Mucosa of rectum (tissue), 2 donors: ENCODE measurements at regions not wholly inside any gene's neighbourhood (a gene's known extent, or its start where the extent isn't known, plus 50 kb on each side); places are given as distances from the start of the nearest gene placed in this dataset.
"Not testable (repeated sequence)": the region's sequence is repeated elsewhere in the genome, so short reads cannot be mapped to it uniquely, and the experiment has no call there.

ENCODE experiments used
- H3K27ac ChIP-seq, 2 donors: one replicate each; pipeline ENCODE4 v1.7.0; 2013; ENCODE audit warnings: inconsistent platforms in 2 of 2, low read depth in 2 of 2, low read length in 2 of 2
- H3K27me3 ChIP-seq, 2 donors: one replicate each; pipeline ENCODE4 v1.7.0; 2013; ENCODE audit warnings: low read length in 2 of 2; ENCODE audit not compliant: control insufficient read depth in 2 of 2, insufficient read depth in 2 of 2
- H3K36me3 ChIP-seq, 2 donors: one replicate each; pipeline ENCODE4 v1.7.0; 2013; ENCODE audit warnings: low read length in 2 of 2; ENCODE audit not compliant: control insufficient read depth in 2 of 2, insufficient read depth in 2 of 2
- H3K4me1 ChIP-seq, 2 donors: one replicate each; pipeline ENCODE4 v1.7.0; 2013; ENCODE audit warnings: low read length in 2 of 2, mild to moderate bottlenecking in 1 of 2; ENCODE audit not compliant: control insufficient read depth in 2 of 2, insufficient read depth in 2 of 2
- H3K4me3 ChIP-seq, 2 donors: one replicate each; pipeline ENCODE4 v1.7.0; 2013; ENCODE audit warnings: low read length in 2 of 2
- H3K9ac ChIP-seq, 2 donors: one replicate each; pipeline ENCODE4 v1.7.0; 2013; ENCODE audit warnings: low read length in 2 of 2, low read depth in 1 of 2, mild to moderate bottlenecking in 1 of 2
- H3K9me3 ChIP-seq, 2 donors: one replicate each; pipeline ENCODE4 v1.7.0; 2013; ENCODE audit warnings: low read length in 2 of 2; ENCODE audit not compliant: control insufficient read depth in 2 of 2
- donor health status: healthy.
- donor health status: Normal muscosa, but diverticular disease.

- H3K27me3 ChIP-seq, H3K27ac ChIP-seq, H3K9me3 ChIP-seq, H3K9ac ChIP-seq, H3K4me3 ChIP-seq, H3K36me3 ChIP-seq, H3K4me1 ChIP-seq: not testable (repeated sequence)
Observed at GRCh38 chr1:83472066-83472465, 526.9 kb downstream of the TTLL7 start.

- H3K27me3 ChIP-seq, H3K9ac ChIP-seq, H3K4me1 ChIP-seq, H3K27ac ChIP-seq, H3K9me3 ChIP-seq, H3K36me3 ChIP-seq, H3K4me3 ChIP-seq: not testable (repeated sequence)
Observed at GRCh38 chr1:83471272-83471671, 527.7 kb downstream of the TTLL7 start.

DNA sequence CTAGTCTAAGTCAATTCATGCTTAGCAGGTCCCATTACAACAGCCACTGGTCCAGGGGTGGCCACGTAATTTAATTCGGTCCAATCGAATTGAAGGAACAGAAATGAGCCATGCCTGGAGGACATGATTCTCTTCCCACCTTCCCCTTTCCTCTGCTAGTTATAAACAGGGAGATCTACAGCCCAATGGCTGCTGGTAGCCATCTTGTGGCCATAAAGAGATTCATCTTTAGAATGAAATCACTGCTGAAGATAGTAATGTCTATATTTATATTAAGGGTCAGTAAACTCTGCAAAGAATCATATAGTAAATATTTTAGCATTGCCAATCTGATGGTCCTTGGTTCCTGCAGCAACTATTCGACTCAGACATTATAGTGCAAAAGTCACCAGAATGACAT is 530.6 kb downstream of the TTLL7 start:
- not testable (repeated sequence) for H3K9me3 ChIP-seq, H3K27ac ChIP-seq, H3K4me1 ChIP-seq, H3K36me3 ChIP-seq, H3K4me3 ChIP-seq, H3K9ac ChIP-seq, H3K27me3 ChIP-seq

DNA sequence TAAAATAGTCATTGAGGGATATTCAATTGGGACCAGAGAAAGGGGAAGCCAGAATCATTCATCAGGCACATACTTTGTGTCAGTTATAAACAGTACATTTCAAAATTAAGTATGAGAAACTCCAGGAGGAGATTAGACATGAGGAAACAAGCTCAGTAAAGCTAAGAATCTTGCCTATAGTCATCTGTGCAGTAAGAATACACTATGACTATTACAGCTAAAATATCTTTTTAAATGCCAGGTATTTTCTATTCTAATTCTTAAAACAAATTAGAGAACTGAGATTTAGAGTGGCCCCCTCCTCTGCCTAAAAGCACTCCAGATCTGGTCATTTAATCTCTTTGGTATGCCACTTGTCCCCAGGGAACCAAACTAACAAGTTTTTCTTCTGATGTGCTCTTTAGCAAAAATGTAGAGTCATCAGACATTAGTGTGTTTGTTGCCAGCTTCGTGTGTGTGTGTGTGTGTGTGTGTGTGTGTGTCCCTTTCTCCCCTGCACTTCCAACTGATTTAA is 541.1 kb downstream of the TTLL7 start:
- not testable (repeated sequence) for H3K9me3 ChIP-seq, H3K36me3 ChIP-seq, H3K9ac ChIP-seq, H3K27me3 ChIP-seq, H3K4me1 ChIP-seq, H3K4me3 ChIP-seq, H3K27ac ChIP-seq

DNA sequence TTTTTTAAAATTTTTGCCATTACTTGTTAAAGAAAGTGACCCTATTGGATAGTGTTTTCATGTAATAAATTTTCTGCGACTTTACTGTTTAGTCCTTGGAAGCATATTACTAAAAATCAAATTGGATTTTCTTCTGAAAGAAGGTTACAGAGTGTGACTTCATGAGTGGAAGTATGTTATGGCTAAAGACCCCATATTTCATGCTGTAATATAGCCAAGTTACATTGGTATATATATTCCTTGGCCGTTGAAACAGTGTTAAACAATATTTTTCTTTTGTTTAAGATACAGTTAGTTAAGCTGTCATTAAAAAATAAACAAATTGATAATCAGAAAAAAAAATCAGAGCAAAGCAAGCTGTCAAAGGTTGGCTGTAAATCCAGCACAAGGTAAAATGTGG is 541.7 kb downstream of the TTLL7 start:
- not testable (repeated sequence) for H3K36me3 ChIP-seq, H3K4me3 ChIP-seq, H3K27ac ChIP-seq, H3K9ac ChIP-seq, H3K9me3 ChIP-seq, H3K27me3 ChIP-seq, H3K4me1 ChIP-seq

DNA sequence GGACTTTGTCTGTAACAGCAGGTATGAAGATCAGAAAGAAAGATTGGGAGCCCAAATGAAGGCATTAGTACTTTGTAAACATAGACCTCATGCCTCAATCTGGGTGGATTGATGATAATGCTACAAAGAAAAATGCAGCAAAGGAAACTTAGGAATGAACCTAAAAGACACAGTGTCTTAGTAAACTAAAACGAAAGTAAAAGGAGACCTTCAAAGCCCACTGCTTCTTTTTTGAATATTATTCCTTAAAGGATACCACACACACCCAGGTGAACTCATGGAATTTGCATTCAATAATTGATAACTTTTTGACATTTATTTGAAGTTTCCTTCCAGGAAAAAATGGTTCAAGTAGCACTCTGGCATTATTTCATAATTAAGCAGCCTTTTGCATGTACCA is 543.2 kb downstream of the TTLL7 start:
- not testable (repeated sequence) for H3K27ac ChIP-seq, H3K4me3 ChIP-seq, H3K27me3 ChIP-seq, H3K9me3 ChIP-seq, H3K36me3 ChIP-seq, H3K4me1 ChIP-seq, H3K9ac ChIP-seq

- not testable (repeated sequence) for H3K27me3 ChIP-seq, H3K4me3 ChIP-seq, H3K9ac ChIP-seq, H3K27ac ChIP-seq, H3K4me1 ChIP-seq, H3K36me3 ChIP-seq, H3K9me3 ChIP-seq
Observed at GRCh38 chr1:83445873-83446272, 553.1 kb downstream of the TTLL7 start.

DNA sequence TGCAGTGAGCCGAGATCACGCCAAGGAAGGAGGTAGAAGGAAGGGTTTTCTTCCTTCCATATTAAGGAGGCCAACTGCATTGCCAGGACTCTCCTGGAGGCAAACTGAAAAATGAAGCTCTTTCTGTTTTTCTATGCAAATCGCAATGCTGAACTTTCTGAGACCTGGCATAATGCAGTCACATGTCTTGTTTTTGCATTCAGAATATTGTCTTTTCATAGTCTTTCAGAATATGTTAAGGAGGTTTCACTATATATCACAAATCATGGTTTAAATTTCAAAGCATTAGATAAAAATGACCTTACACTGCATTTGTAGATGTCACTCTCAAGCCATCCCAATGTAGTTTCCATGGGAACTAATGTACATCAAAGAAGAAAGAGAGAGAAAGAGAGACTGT is 556.5 kb downstream of the TTLL7 start:
- H3K9ac ChIP-seq: not testable (repeated sequence)

GRCh38 chr1:83440586-83440985 is 558.3 kb downstream of the TTLL7 start:
- not testable (repeated sequence) for H3K4me1 ChIP-seq, H3K36me3 ChIP-seq, H3K4me3 ChIP-seq, H3K9ac ChIP-seq, H3K27ac ChIP-seq, H3K9me3 ChIP-seq, H3K27me3 ChIP-seq

More for the DNA sequence above, 556.5 kb downstream of the TTLL7 start:
- not testable (repeated sequence) for H3K27me3 ChIP-seq, H3K36me3 ChIP-seq, H3K9me3 ChIP-seq, H3K27ac ChIP-seq, H3K4me1 ChIP-seq, H3K4me3 ChIP-seq

DNA sequence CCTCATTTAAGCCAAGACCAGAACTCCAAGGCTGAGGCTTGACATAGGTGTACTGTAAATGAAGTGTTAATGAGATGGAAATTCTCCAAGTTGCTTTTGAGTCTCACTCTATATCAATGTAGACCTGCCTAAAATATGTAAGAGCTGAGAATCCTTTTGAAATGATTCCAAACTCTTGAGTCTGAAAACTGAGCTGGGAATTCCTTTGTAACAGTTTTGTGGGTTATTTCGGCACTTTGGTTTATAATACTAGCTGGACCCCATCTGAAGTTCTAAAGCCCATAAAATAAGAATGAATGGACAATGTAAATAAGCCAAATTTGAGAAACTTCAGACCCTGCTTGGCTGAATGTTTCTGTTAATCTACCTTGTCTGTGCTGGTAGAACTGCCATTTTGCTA is 558.9 kb downstream of the TTLL7 start:
- H3K4me3 ChIP-seq, H3K27me3 ChIP-seq, H3K36me3 ChIP-seq, H3K9me3 ChIP-seq, H3K27ac ChIP-seq, H3K4me1 ChIP-seq, H3K9ac ChIP-seq: not testable (repeated sequence)

- H3K9me3 ChIP-seq, H3K9ac ChIP-seq, H3K27ac ChIP-seq, H3K4me3 ChIP-seq, H3K27me3 ChIP-seq, H3K4me1 ChIP-seq, H3K36me3 ChIP-seq: not testable (repeated sequence)
Observed at GRCh38 chr1:83438316-83438715, 560.6 kb downstream of the TTLL7 start.
